ENCODE measurements at regions not wholly inside any gene's neighbourhood (a gene's known extent, or its start where the extent isn't known, plus 50 kb on each side); places are given as distances from the start of the nearest gene placed in this dataset.

GRCh38 chr18:51541230-51541629 is 343.7 kb upstream of the MEX3C start:
- intact Hi-C loops (cut with DNase I), result no loop called here
- no peak overlapping the region for H3K27ac ChIP-seq (replicated peaks in 1 of 4)
- H3K4me3 ChIP-seq, result no peak overlapping the region
- no peaks in the 10 kb centered on the region for H3K27me3 ChIP-seq
- DNase-seq (ENCODE audit: extremely low spot score), result no peak
- no peaks in the 10 kb centered on the region for H3K9me3 ChIP-seq
- H3K4me1 ChIP-seq, result peaks cover 0 to 3% (median 0%) of the 10 kb centered on the region in 4 donors
- no peaks in the 10 kb centered on the region for H3K36me3 ChIP-seq
- TF ChIP-seq EP300 (IDR thresholded peaks at IDR 0.05), result no peak
- no peak for TF ChIP-seq POLR2AphosphoS5 (IDR thresholded peaks at IDR 0.05)
- no peak for TF ChIP-seq POLR2A (IDR thresholded peaks at IDR 0.05; ENCODE audit: low read depth)

GRCh38 chr18:51543658-51544155 is 346.2 kb upstream of the MEX3C start:
- Histone ChIP-seq H3K36me3 (no peaks in the 10 kb centered on the region), H3K27ac (replicated peaks in 1 of 4) (no peak overlapping the region), H3K27me3 (no peaks in the 10 kb centered on the region), H3K4me3 (no peak overlapping the region), H3K9me3 (no peaks in the 10 kb centered on the region), H3K4me1 (peaks cover 0 to 3% (median 0%) of the 10 kb centered on the region in 4 donors)
- intact Hi-C loops (cut with DNase I), result no loop called here
- no peak for DNase-seq (ENCODE audit: extremely low spot score)
- TF ChIP-seq CTCF (IDR thresholded peaks at IDR 0.05) (no peak), POLR2A (IDR thresholded peaks at IDR 0.05; ENCODE audit: low read depth) (no peak), POLR2AphosphoS5 (IDR thresholded peaks at IDR 0.05) (no peak), EP300 (IDR thresholded peaks at IDR 0.05) (no peak)
- WGBS, result 38% methylated on average over 1 of the region's 1 CpG

- H3K4me1 ChIP-seq, result peaks cover 0 to 3% (median 0%) of the 10 kb centered on the region in 4 donors
- DNase-seq (ENCODE audit: extremely low spot score), result no peak
- no peaks in the 10 kb centered on the region for H3K36me3 ChIP-seq
- no peaks in the 10 kb centered on the region for H3K9me3 ChIP-seq
- WGBS, result 86% methylated on average over 4 of the region's 4 CpGs
- intact Hi-C loops (cut with DNase I), result no loop called here
- TF ChIP-seq CTCF (IDR thresholded peaks at IDR 0.05) (no peak), POLR2AphosphoS5 (IDR thresholded peaks at IDR 0.05) (no peak), POLR2A (IDR thresholded peaks at IDR 0.05; ENCODE audit: low read depth) (no peak), EP300 (IDR thresholded peaks at IDR 0.05) (no peak)
- H3K27ac ChIP-seq (replicated peaks in 1 of 4), result no peak overlapping the region
- no peaks in the 10 kb centered on the region for H3K27me3 ChIP-seq
- no peak overlapping the region for H3K4me3 ChIP-seq
These were observed 348.0 kb upstream of the MEX3C start for GRCh38 chr18:51545446-51545845.

- peaks cover 0 to 3% (median 0%) of the 10 kb centered on the region in 4 donors for H3K27me3 ChIP-seq
- H3K9me3 ChIP-seq, result peaks cover 0 to 5% (median 2%) of the 10 kb centered on the region in 4 donors
- no peaks in the 10 kb centered on the region for H3K4me1 ChIP-seq
- DNase-seq (ENCODE audit: extremely low spot score), result no peak
- 76% methylated on average over 2 of the region's 2 CpGs for WGBS
- TF ChIP-seq POLR2AphosphoS5 (IDR thresholded peaks at IDR 0.05) (no peak), EP300 (IDR thresholded peaks at IDR 0.05) (no peak), CTCF (IDR thresholded peaks at IDR 0.05) (no peak), POLR2A (IDR thresholded peaks at IDR 0.05; ENCODE audit: low read depth) (no peak)
- no peaks in the 10 kb centered on the region for H3K36me3 ChIP-seq
- intact Hi-C loops (cut with DNase I), result no loop called here
- no peak overlapping the region for H3K27ac ChIP-seq (replicated peaks in 1 of 4)
- no peak overlapping the region for H3K4me3 ChIP-seq
These were observed 361.9 kb upstream of the MEX3C start for GRCh38 chr18:51559198-51559901.

- WGBS, result 92% methylated on average over 1 of the region's 1 CpG
- peaks cover 0 to 3% (median 0%) of the 10 kb centered on the region in 4 donors for H3K9me3 ChIP-seq
- H3K4me3 ChIP-seq, result no peak overlapping the region
- H3K4me1 ChIP-seq, result no peaks in the 10 kb centered on the region
- H3K27me3 ChIP-seq, result peaks cover 0 to 3% (median 0%) of the 10 kb centered on the region in 4 donors
- no peak overlapping the region for H3K27ac ChIP-seq (replicated peaks in 1 of 4)
- intact Hi-C loops (cut with DNase I), result no loop called here
- no peaks in the 10 kb centered on the region for H3K36me3 ChIP-seq
- TF ChIP-seq CTCF (IDR thresholded peaks at IDR 0.05) (no peak), POLR2AphosphoS5 (IDR thresholded peaks at IDR 0.05) (no peak), POLR2A (IDR thresholded peaks at IDR 0.05; ENCODE audit: low read depth) (no peak), EP300 (IDR thresholded peaks at IDR 0.05) (no peak)
- no peak for DNase-seq (ENCODE audit: extremely low spot score)
These were observed 362.4 kb upstream of the MEX3C start for GRCh38 chr18:51559902-51560287.

Measured in esophagus muscularis mucosa (tissue), 4 donors.